SK-N-SH (cell line): ENCODE measurements at regions not wholly inside any gene's neighbourhood (a gene's known extent, or its start where the extent isn't known, plus 50 kb on each side); places are given as distances from the start of the nearest gene placed in this dataset.

Experiments used
- CTCF ChIA-PET: fragments of 300-600, 350-600 bp; formaldehyde crosslinking; extraction: SDS; loops from one replicate; lab custom pipeline; 2021; lab: Yijun Ruan, JAX
- POLR2A ChIA-PET: fragments of 350-600 bp; sonication (Branson Sonifier 250); formaldehyde crosslinking; extraction: SDS; loops from one replicate; lab custom pipeline; 2020; ENCODE audit warnings: antibody characterized with exemption, inconsistent platforms; lab: Yijun Ruan, JAX
- DNase-seq: peaks from one replicate; pipeline ENCODE4 v3.0.0; 2012
- H2AFZ ChIP-seq: fragments of 200-600 bp; sonication (generic); 2 replicates; pipeline ENCODE4 v1.8.1; 2016; ENCODE audit warnings: antibody characterized with exemption, mild to moderate bottlenecking, low read depth
- H3F3A ChIP-seq: fragments of 200-600 bp; sonication (generic); replicated peaks from 2 replicates; pipeline ENCODE3; 2016; ENCODE audit warnings: antibody characterized with exemption, mild to moderate bottlenecking; ENCODE audit not compliant: insufficient read depth
- H3K27ac ChIP-seq, 2 experiments: fragments of 200-500 bp in 1 of 2; fragments of 200-600 bp in 1 of 2; sonication (Bioruptor generic) in 1 of 2; sonication (generic), shearing (Covaris generic) in 1 of 2; 2 replicates each; pipeline versions ENCODE4 v1.5.1 to v1.6.1; 2014 to 2016; ENCODE audit warnings: low read depth in 2 of 2, inconsistent platforms in 1 of 2, low read length in 1 of 2, mild to moderate bottlenecking in 1 of 2, mixed read lengths in 1 of 2
- H3K27me3 ChIP-seq: fragments of 200-600 bp; sonication (generic), shearing (Covaris generic); 2 replicates; pipeline ENCODE4 v1.6.1; 2016; ENCODE audit warnings: mixed run types; ENCODE audit not compliant: insufficient read depth
- H3K36me3 ChIP-seq, 2 experiments: fragments of 200-500 bp in 1 of 2; fragments of 200-600 bp in 1 of 2; sonication (Bioruptor generic) in 1 of 2; sonication (generic) in 1 of 2; replicated peaks in 1 of 2; 2 replicates each; pipeline versions ENCODE3 to v1.5.1; 2014 to 2016; ENCODE audit warnings: low read length in 1 of 2, mild to moderate bottlenecking in 1 of 2; ENCODE audit not compliant: insufficient read depth in 2 of 2, control insufficient read depth in 1 of 2
- H3K4me1 ChIP-seq, 2 experiments: fragments of 200-500 bp in 1 of 2; fragments of 200-600 bp in 1 of 2; sonication (Bioruptor generic) in 1 of 2; sonication (generic), shearing (Covaris generic) in 1 of 2; 2 replicates each; pipeline versions ENCODE4 v1.5.1 to v1.6.1; 2014 to 2016; ENCODE audit warnings: low read depth in 1 of 2, low read length in 1 of 2, mixed run types in 1 of 2; ENCODE audit not compliant: insufficient read depth in 2 of 2, control insufficient read depth in 1 of 2
- H3K4me2 ChIP-seq: fragments of 200-600 bp; sonication (generic), shearing (Covaris generic); 2 replicates; pipeline ENCODE4 v1.6.1; 2017; ENCODE audit warnings: mixed run types
- H3K4me3 ChIP-seq, 2 experiments: fragments of 200-500 bp in 1 of 2; fragments of 200-600 bp in 1 of 2; sonication (Bioruptor generic) in 1 of 2; sonication (generic), shearing (Covaris generic) in 1 of 2; 2 replicates each; pipeline versions ENCODE4 v1.5.1 to v1.8.1; 2014 to 2016; ENCODE audit warnings: low read depth in 2 of 2, inconsistent platforms in 1 of 2, low read length in 1 of 2, mild to moderate bottlenecking in 1 of 2, mixed read lengths in 1 of 2, moderate library complexity in 1 of 2
- H3K79me2 ChIP-seq: fragments of 200-600 bp; sonication (generic); 2 replicates; pipeline ENCODE4 v1.8.1; 2017; ENCODE audit warnings: mild to moderate bottlenecking; ENCODE audit not compliant: insufficient read depth
- H3K9ac ChIP-seq: fragments of 200-600 bp; sonication (generic); 2 replicates; pipeline ENCODE4 v1.6.1; 2017; ENCODE audit warnings: mixed run types
- H3K9me2 ChIP-seq: fragments of 200-600 bp; sonication (generic); 2 replicates; pipeline ENCODE4 v1.6.1; 2017; ENCODE audit warnings: mixed run types
- H3K9me3 ChIP-seq: fragments of 200-600 bp; sonication (generic); 2 replicates; pipeline ENCODE4 v1.6.1; 2017; ENCODE audit warnings: mixed run types, mild to moderate bottlenecking, moderate library complexity
- H4K20me1 ChIP-seq: fragments of 200-600 bp; sonication (generic); 2 replicates; pipeline ENCODE4 v1.6.1; 2017; ENCODE audit warnings: mild to moderate bottlenecking, mixed run types; ENCODE audit not compliant: insufficient read depth
- CHD2 ChIP-seq: fragments of 150-350 bp; IDR thresholded peaks from 2 replicates; pipeline ENCODE4 v1.6.1; 2018; ENCODE audit warnings: low read length; ENCODE audit not compliant: partially characterized antibody
- ELF1 ChIP-seq: IDR thresholded peaks from 2 replicates; pipeline ENCODE4 v1.4.0; 2012
- EP300 ChIP-seq, 2 experiments: IDR thresholded peaks; 2 replicates each; pipeline versions ENCODE4 v1.4.0 to v1.6.1; 2012; ENCODE audit warnings: borderline replicate concordance in 1 of 2, low read depth in 1 of 2, low read length in 1 of 2
- FOXJ3 ChIP-seq: sonication (generic); formaldehyde crosslinking; IDR thresholded peaks from 2 replicates; pipeline ENCODE4 v1.5.1; 2020; ENCODE audit warnings: mild to moderate bottlenecking, missing genetic modification reagents
- FOXM1 ChIP-seq: IDR thresholded peaks from 2 replicates; pipeline ENCODE4 v1.4.0; 2012; ENCODE audit warnings: low read depth, mild to moderate bottlenecking
- GABPA ChIP-seq: IDR thresholded peaks from 2 replicates; pipeline ENCODE4 v1.4.0; 2012; ENCODE audit warnings: low read depth, mild to moderate bottlenecking
- MAX ChIP-seq: IDR thresholded peaks from 2 replicates; pipeline ENCODE4 v1.4.0; 2012; ENCODE audit warnings: low read depth
- MEF2A ChIP-seq: IDR thresholded peaks from 2 replicates; pipeline ENCODE4 v1.4.0; 2012; ENCODE audit warnings: low read depth, borderline replicate concordance
- RCOR1 ChIP-seq: fragments of 150-350 bp; IDR thresholded peaks from 2 replicates; pipeline ENCODE4 v1.6.1; 2017; ENCODE audit warnings: antibody characterized with exemption, low read length
- SIN3A ChIP-seq: IDR thresholded peaks from 2 replicates; pipeline ENCODE4 v1.6.1; 2012; ENCODE audit warnings: low read depth, mild to moderate bottlenecking, low read length, moderate library complexity, borderline replicate concordance
- SMC3 ChIP-seq: IDR thresholded peaks from 2 replicates; pipeline ENCODE4 v1.6.1; 2012; ENCODE audit warnings: low read depth, low read length, improper control_type of control experiment
- TAF1 ChIP-seq: IDR thresholded peaks from 2 replicates; pipeline ENCODE4 v1.6.1; 2012; ENCODE audit warnings: low read depth, mild to moderate bottlenecking, low read length, moderate library complexity, borderline replicate concordance
- USF1 ChIP-seq: IDR thresholded peaks from 2 replicates; pipeline ENCODE4 v1.4.0; 2012; ENCODE audit warnings: low read depth, borderline replicate concordance
- WGBS: methylation state at CpG from one replicate; pipeline ENCODE4 v1.1.6; 2017; ENCODE audit warnings: low lambda C conversion rate; 5-methylcytosine and 5-hydroxymethylcytosine counted together
- TF ChIP-seq, protein P1 (sequence below): IDR thresholded peaks from 2 replicates; pipeline ENCODE4; 2012
- TF ChIP-seq, protein P2 (sequence below): fragments of 200-600 bp; sonication (generic); IDR thresholded peaks from 2 replicates; pipeline ENCODE4 v1.6.1; 2017; ENCODE audit warnings: antibody characterized with exemption, mild to moderate bottlenecking, moderate library complexity

GRCh38 chr2:42937171-42937875 lies 144.9 kb upstream of the HAAO start:
- H3K4me3 ChIP-seq, result no peak overlapping the region
- POLR2A ChIA-PET, result no interaction called here
- no peaks in the 10 kb centered on the region for H3K9me3 ChIP-seq

GRCh38 chr2:42935692-42936671 lies 143.6 kb upstream of the HAAO start:
- Histone ChIP-seq H3K4me3 (no peak overlapping the region), H3F3A (no peaks in the 10 kb centered on the region), H3K9me2 (no peaks in the 10 kb centered on the region), H3K4me2 (no peak overlapping the region), H3K27me3 (no peaks in the 10 kb centered on the region), H3K9me3 (no peaks in the 10 kb centered on the region), H3K79me2 (no peaks in the 10 kb centered on the region), H2AFZ (no peak overlapping the region), H4K20me1 (no peaks in the 10 kb centered on the region), H3K27ac (no peak overlapping the region), H3K9ac (no peak overlapping the region), H3K4me1 (peaks cover 0 to 22% of the 10 kb centered on the region in 2 experiments; a peak in 1 of 4 replicates), H3K36me3 (no peaks in the 10 kb centered on the region)
- ChIA-PET CTCF (interaction anchor here (0.6 to 2.3 kb wide), 5 partner anchors 30 to 548 kb away, joined by 3 to 10 read pairs (median 5); no protein-coding TSS in a partner anchor), POLR2A (no interaction called here)
- TF ChIP-seq ELF1 (no peak), SIN3A (no peak), EP300 (IDR thresholded peaks at IDR 0.05; ENCODE audit: borderline replicate concordance in 1 of 2, low read depth in 1 of 2, low read length in 1 of 2) (no peak), USF1 (no peak), GABPA (no peak), TAF1 (no peak), MEF2A (no peak), CHD2 (no peak)
- TF ChIP-seq, protein P1, sequence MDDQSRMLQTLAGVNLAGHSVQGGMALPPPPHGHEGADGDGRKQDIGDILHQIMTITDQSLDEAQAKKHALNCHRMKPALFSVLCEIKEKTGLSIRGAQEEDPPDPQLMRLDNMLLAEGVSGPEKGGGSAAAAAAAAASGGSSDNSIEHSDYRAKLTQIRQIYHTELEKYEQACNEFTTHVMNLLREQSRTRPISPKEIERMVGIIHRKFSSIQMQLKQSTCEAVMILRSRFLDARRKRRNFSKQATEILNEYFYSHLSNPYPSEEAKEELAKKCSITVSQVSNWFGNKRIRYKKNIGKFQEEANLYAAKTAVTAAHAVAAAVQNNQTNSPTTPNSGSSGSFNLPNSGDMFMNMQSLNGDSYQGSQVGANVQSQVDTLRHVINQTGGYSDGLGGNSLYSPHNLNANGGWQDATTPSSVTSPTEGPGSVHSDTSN, result no peak
- no peak for DNase-seq
- WGBS, result 83% methylated on average over 13 of the region's 13 CpGs

More at GRCh38 chr2:42937171-42937875, 144.9 kb upstream of the HAAO start:
- CTCF ChIA-PET, result interaction anchor here (0.6 to 1.8 kb wide), 3 partner anchors 108 to 1390 kb away, joined by 3 to 6 read pairs (median 3); no protein-coding TSS in a partner anchor
- no peaks in the 10 kb centered on the region for H3K36me3 ChIP-seq
- H3F3A ChIP-seq, result no peaks in the 10 kb centered on the region
- 82% methylated on average over 10 of the region's 16 CpGs for WGBS
- H2AFZ ChIP-seq, result no peak overlapping the region
- H4K20me1 ChIP-seq, result no peaks in the 10 kb centered on the region
- no peaks in the 10 kb centered on the region for H3K9me2 ChIP-seq
- no peak overlapping the region for H3K27ac ChIP-seq
- no peak overlapping the region for H3K4me2 ChIP-seq
- H3K9ac ChIP-seq, result no peak overlapping the region
- DNase-seq, result no peak
- TF ChIP-seq FOXM1 (no peak), SMC3 (no peak), TAF1 (no peak), SIN3A (no peak), RCOR1 (no peak), FOXJ3 (no peak), MAX (no peak), USF1 (no peak)
- TF ChIP-seq, protein P2, sequence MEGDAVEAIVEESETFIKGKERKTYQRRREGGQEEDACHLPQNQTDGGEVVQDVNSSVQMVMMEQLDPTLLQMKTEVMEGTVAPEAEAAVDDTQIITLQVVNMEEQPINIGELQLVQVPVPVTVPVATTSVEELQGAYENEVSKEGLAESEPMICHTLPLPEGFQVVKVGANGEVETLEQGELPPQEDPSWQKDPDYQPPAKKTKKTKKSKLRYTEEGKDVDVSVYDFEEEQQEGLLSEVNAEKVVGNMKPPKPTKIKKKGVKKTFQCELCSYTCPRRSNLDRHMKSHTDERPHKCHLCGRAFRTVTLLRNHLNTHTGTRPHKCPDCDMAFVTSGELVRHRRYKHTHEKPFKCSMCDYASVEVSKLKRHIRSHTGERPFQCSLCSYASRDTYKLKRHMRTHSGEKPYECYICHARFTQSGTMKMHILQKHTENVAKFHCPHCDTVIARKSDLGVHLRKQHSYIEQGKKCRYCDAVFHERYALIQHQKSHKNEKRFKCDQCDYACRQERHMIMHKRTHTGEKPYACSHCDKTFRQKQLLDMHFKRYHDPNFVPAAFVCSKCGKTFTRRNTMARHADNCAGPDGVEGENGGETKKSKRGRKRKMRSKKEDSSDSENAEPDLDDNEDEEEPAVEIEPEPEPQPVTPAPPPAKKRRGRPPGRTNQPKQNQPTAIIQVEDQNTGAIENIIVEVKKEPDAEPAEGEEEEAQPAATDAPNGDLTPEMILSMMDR, result no peak
- peaks cover 0 to 15% of the 10 kb centered on the region in 2 experiments; a peak in 1 of 4 replicates for H3K4me1 ChIP-seq
- no peaks in the 10 kb centered on the region for H3K79me2 ChIP-seq
- no peaks in the 10 kb centered on the region for H3K27me3 ChIP-seq
